ENCODE measurements at regions not wholly inside any gene's neighbourhood (a gene's known extent, or its start where the extent isn't known, plus 50 kb on each side); places are given as distances from the start of the nearest gene placed in this dataset.

DNA sequence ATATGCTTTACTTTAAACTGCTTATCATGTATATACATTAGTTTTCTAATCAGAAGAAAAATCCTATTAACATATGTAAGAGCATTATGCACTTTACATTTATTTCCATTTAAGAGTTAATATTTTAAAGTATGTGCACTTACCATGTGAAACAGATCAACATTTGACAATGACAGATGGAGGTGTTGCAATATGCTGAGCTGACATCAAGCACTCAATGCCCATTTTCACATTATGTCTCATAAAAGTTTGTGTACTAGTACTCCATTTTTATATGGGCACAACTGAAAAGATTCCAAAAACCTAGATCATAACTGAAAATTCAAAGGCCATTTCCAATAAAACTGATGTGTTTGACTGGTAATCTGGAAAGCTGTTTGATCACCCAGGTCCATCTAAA lies 420.9 kb upstream of the SOX9 start:
- TF ChIP-seq, protein P1, sequence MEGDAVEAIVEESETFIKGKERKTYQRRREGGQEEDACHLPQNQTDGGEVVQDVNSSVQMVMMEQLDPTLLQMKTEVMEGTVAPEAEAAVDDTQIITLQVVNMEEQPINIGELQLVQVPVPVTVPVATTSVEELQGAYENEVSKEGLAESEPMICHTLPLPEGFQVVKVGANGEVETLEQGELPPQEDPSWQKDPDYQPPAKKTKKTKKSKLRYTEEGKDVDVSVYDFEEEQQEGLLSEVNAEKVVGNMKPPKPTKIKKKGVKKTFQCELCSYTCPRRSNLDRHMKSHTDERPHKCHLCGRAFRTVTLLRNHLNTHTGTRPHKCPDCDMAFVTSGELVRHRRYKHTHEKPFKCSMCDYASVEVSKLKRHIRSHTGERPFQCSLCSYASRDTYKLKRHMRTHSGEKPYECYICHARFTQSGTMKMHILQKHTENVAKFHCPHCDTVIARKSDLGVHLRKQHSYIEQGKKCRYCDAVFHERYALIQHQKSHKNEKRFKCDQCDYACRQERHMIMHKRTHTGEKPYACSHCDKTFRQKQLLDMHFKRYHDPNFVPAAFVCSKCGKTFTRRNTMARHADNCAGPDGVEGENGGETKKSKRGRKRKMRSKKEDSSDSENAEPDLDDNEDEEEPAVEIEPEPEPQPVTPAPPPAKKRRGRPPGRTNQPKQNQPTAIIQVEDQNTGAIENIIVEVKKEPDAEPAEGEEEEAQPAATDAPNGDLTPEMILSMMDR (IDR thresholded peaks at IDR 0.05), result no peak
- TF ChIP-seq POLR2A (IDR thresholded peaks at IDR 0.05), result no peak

Measured in vagina (tissue), 2 donors.